ENCODE measurements at regions not wholly inside any gene's neighbourhood (a gene's known extent, or its start where the extent isn't known, plus 50 kb on each side); places are given as distances from the start of the nearest gene placed in this dataset.

DNA sequence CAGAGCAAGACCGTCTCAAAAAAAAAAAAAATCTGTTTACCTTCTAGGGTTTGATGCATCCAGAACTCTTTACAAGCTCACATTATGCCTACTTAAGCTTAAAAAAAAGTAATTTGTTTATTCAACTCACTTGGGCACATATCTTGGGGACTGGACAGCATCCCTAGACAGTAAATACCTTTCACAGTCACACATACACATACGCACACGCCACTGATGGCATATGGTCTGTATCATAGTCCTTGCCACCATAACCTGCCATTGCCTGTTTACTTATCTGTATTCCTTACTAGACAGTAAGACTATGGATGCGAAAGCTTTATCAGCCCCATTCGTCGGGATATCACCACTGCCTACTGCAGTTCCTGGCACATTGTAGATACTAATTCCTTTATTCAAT is 446.3 kb upstream of the RGS18 start:
- Histone ChIP-seq H3K4me2 (ENCODE audit: insufficient read depth, low read length) (no peak overlapping the region), H3K27ac (ENCODE audit: extremely low read depth, low read depth, low read length) (no peak overlapping the region), H3K79me2 (ENCODE audit: control insufficient read depth, insufficient read depth, low read length) (no peaks in the 10 kb centered on the region), H3K9ac (ENCODE audit: insufficient read depth in 1 of 2, low read depth in 2 of 2, low read length in 2 of 2) (no peak overlapping the region), H3K9me1 (ENCODE audit: control insufficient read depth, insufficient read depth, low read length) (no peaks in the 10 kb centered on the region), H4K20me1 (replicated peaks; ENCODE audit: control insufficient read depth, insufficient read depth, low read length) (no peaks in the 10 kb centered on the region), H3K27me3 (ENCODE audit: control insufficient read depth in 2 of 2, insufficient read depth in 2 of 2, low read length in 2 of 2) (no peaks in the 10 kb centered on the region), H2AFZ (ENCODE audit: low read depth, low read length) (no peak overlapping the region), H3K36me3 (ENCODE audit: control insufficient read depth, insufficient read depth, low read length) (no peaks in the 10 kb centered on the region), H3K4me1 (replicated peaks in 1 of 2; ENCODE audit: control insufficient read depth in 2 of 2, insufficient read depth in 2 of 2, low read length in 2 of 2) (no peaks in the 10 kb centered on the region), H3K9me3 (replicated peaks; ENCODE audit: control insufficient read depth, insufficient read depth, low read depth, low read length) (no peaks in the 10 kb centered on the region), H3K4me3 (no peak overlapping the region)
- ChIA-PET CTCF (ENCODE audit: low intra/inter-chr PET ratio) (no interaction called here), POLR2A (no interaction called here)
- no peak for ATAC-seq
- DNase-seq (ENCODE audit: extremely low read depth in 1 of 4, low spot score in 3 of 4) = no peak
- intact Hi-C loops (cut with micrococcal nuclease) (no loop called here), in situ Hi-C loops (cut with MboI) (no loop called here)
- no peak for FAIRE-seq
- BruUV-seq (replicated peaks) = no TSS peak
- 41% methylated on average over 6 of the region's 6 CpGs for whole genome bisulfite sequencing (ENCODE audit: insufficient coverage, low coverage, missing lambda C conversion rate)
- TF ChIP-seq KLF13 (tag; IDR thresholded peaks at IDR 0.05; ENCODE audit: borderline replicate concordance, low read depth) (no peak), FOXM1 (IDR thresholded peaks at IDR 0.05; ENCODE audit: low read depth) (no peak), FOXM1 (CRISPR knock-in tag; IDR thresholded peaks at IDR 0.05; ENCODE audit: low read depth) (no peak), TRIM24 (IDR thresholded peaks at IDR 0.05) (no peak)
- TF ChIP-seq, protein P1, sequence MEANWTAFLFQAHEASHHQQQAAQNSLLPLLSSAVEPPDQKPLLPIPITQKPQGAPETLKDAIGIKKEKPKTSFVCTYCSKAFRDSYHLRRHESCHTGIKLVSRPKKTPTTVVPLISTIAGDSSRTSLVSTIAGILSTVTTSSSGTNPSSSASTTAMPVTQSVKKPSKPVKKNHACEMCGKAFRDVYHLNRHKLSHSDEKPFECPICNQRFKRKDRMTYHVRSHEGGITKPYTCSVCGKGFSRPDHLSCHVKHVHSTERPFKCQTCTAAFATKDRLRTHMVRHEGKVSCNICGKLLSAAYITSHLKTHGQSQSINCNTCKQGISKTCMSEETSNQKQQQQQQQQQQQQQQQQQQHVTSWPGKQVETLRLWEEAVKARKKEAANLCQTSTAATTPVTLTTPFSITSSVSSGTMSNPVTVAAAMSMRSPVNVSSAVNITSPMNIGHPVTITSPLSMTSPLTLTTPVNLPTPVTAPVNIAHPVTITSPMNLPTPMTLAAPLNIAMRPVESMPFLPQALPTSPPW (CRISPR knock-in tag; IDR thresholded peaks at IDR 0.05) = no peak

DNA sequence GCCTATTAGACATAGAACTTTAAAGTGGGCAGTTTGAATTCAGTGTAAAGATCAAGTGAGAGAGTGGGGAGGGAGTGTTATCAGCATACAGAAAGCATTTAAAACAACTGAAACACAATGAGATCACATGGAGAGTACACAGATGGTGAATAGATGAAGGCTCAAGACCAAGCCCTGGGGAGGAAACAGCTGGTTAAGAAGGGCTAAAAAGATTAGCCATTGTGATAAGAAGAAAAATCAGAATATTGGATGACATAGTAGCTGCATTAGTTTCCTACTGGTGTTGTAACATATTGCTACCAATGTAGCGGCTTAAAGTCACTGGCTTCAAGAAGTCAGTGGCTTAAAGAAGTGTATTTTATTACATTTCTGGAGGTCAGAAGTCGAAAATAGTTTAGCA is 443.4 kb upstream of the RGS18 start:
- in situ Hi-C loops (cut with MboI) = no loop called here
- no peaks in the 10 kb centered on the region for H3K79me2 ChIP-seq (ENCODE audit: control insufficient read depth, insufficient read depth, low read length)
- POLR2A ChIA-PET = no interaction called here

More for the DNA sequence above, 443.4 kb upstream of the RGS18 start:
- no peak overlapping the region for H3K4me2 ChIP-seq (ENCODE audit: insufficient read depth, low read length)
- no peaks in the 10 kb centered on the region for H3K9me1 ChIP-seq (ENCODE audit: control insufficient read depth, insufficient read depth, low read length)
- FAIRE-seq (no peak), DNase-seq (ENCODE audit: extremely low read depth in 1 of 4, low spot score in 3 of 4) (peak in 1 of 4 experiments; percentile 10), ATAC-seq (no peak)
- no peaks in the 10 kb centered on the region for H3K9me3 ChIP-seq (replicated peaks; ENCODE audit: control insufficient read depth, insufficient read depth, low read depth, low read length)
- H3K36me3 ChIP-seq (ENCODE audit: control insufficient read depth, insufficient read depth, low read length) = no peaks in the 10 kb centered on the region
- H4K20me1 ChIP-seq (replicated peaks; ENCODE audit: control insufficient read depth, insufficient read depth, low read length) = no peaks in the 10 kb centered on the region
- TF ChIP-seq, protein P2, sequence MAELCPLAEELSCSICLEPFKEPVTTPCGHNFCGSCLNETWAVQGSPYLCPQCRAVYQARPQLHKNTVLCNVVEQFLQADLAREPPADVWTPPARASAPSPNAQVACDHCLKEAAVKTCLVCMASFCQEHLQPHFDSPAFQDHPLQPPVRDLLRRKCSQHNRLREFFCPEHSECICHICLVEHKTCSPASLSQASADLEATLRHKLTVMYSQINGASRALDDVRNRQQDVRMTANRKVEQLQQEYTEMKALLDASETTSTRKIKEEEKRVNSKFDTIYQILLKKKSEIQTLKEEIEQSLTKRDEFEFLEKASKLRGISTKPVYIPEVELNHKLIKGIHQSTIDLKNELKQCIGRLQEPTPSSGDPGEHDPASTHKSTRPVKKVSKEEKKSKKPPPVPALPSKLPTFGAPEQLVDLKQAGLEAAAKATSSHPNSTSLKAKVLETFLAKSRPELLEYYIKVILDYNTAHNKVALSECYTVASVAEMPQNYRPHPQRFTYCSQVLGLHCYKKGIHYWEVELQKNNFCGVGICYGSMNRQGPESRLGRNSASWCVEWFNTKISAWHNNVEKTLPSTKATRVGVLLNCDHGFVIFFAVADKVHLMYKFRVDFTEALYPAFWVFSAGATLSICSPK (IDR thresholded peaks at IDR 0.05; ENCODE audit: borderline replicate concordance) = no peak
- TF ChIP-seq POLR3A (IDR thresholded peaks at IDR 0.05; ENCODE audit: borderline replicate concordance, extremely low read depth, insufficient read depth, insufficient read length) = no peak
- no peak for TF ChIP-seq HSF4 (CRISPR knock-in tag; IDR thresholded peaks at IDR 0.05; ENCODE audit: borderline replicate concordance)
- peak; percentile 27; the same call in 1 of the 2 replicates for TF ChIP-seq CBFA2T2 (conservative IDR thresholded peaks at IDR 0.05)
- TF ChIP-seq HDGF (IDR thresholded peaks at IDR 0.05) = no peak
- no peak for TF ChIP-seq RBFOX2 (IDR thresholded peaks at IDR 0.05; ENCODE audit: low read depth, low read length)
- TF ChIP-seq TBL1XR1 (IDR thresholded peaks at IDR 0.05; ENCODE audit: low read length in 2 of 2) = no peak
- TF ChIP-seq CBFA2T3 (IDR thresholded peaks at IDR 0.05) = peak; percentile 55; the same call in 1 of the 2 replicates
- TF ChIP-seq ZNF12 (CRISPR knock-in tag; IDR thresholded peaks at IDR 0.05) = no peak
- TF ChIP-seq MTA1 (IDR thresholded peaks at IDR 0.05; ENCODE audit: borderline replicate concordance) = no peak
- H3K9ac ChIP-seq (ENCODE audit: insufficient read depth in 1 of 2, low read depth in 2 of 2, low read length in 2 of 2) = no peak overlapping the region
- H3K27ac ChIP-seq (ENCODE audit: extremely low read depth, low read depth, low read length) = no peak overlapping the region
- no peak overlapping the region for H3K4me3 ChIP-seq
- peak overlapping the region; percentile 35; the same call in 1 of the 2 replicates for H2AFZ ChIP-seq (ENCODE audit: low read depth, low read length)
- intact Hi-C loops (cut with micrococcal nuclease) = no loop called here
- 25% methylated on average over 2 of the region's 2 CpGs for WGBS (ENCODE audit: insufficient coverage, low coverage, missing lambda C conversion rate)
- no peaks in the 10 kb centered on the region for H3K4me1 ChIP-seq (replicated peaks in 1 of 2; ENCODE audit: control insufficient read depth in 2 of 2, insufficient read depth in 2 of 2, low read length in 2 of 2)
- H3K27me3 ChIP-seq (ENCODE audit: control insufficient read depth in 2 of 2, insufficient read depth in 2 of 2, low read length in 2 of 2) = no peaks in the 10 kb centered on the region
- BruUV-seq (replicated peaks) = no TSS peak
- CTCF ChIA-PET (ENCODE audit: low intra/inter-chr PET ratio) = no interaction called here
